ENCODE measurements at regions not wholly inside any gene's neighbourhood (a gene's known extent, or its start where the extent isn't known, plus 50 kb on each side); places are given as distances from the start of the nearest gene placed in this dataset.

DNA sequence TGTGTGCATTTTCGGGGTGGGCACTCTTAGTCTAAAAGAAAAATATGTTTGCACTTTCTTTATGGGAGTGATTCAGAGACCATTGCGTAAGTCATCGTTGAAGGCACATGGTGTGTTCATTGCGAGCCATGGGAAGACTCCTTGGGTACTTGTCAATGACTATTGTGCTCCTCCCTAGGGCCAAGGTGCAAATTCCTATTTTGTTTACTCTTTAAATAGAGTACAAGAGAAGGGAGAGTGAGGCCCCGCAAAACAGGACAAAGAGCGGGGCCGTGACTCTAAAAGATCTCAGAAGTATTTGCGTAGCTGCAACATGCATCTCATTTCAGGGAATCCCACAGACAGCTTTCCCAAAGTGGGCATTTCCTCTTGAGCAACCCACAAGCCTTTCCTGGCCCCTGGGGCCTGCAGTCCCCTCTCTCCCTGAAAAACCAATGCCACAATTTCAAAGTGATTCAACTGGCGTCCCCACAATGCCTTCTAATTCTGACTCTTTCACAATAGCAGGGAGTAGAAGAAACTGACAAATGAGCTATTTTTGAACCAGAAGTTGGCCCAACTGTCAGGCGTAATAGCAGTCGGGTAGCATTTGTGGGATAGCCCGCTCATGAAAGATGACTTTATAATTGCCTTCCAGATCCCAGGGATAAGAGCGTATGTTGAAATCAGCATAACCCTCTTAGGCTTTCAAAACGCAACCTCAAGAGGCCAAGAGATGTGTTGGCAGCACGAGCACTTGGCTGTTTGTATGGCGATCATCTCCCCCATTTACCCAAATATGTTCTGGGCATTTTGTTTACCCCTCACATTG, 277.9 kb upstream of the BMP2 start (continued):
- TF ChIP-seq GRHL1 (CRISPR knock-in tag; conservative IDR thresholded peaks at IDR 0.05): no peak
- TF ChIP-seq POGK (CRISPR knock-in tag; conservative IDR thresholded peaks at IDR 0.05): no peak
- TF ChIP-seq MIXL1 (CRISPR knock-in tag; IDR thresholded peaks at IDR 0.05): no peak
- TF ChIP-seq KAT2B (IDR thresholded peaks at IDR 0.05; ENCODE audit: borderline replicate concordance, low read depth, low read length): no peak
- TF ChIP-seq ETV6 (CRISPR knock-in tag; conservative IDR thresholded peaks at IDR 0.05): no peak
- TF ChIP-seq ARNTL (CRISPR knock-in tag; IDR thresholded peaks at IDR 0.05): no peak
- no peak for TF ChIP-seq CERS6 (CRISPR knock-in tag; IDR thresholded peaks at IDR 0.05)
- TF ChIP-seq, protein P1, sequence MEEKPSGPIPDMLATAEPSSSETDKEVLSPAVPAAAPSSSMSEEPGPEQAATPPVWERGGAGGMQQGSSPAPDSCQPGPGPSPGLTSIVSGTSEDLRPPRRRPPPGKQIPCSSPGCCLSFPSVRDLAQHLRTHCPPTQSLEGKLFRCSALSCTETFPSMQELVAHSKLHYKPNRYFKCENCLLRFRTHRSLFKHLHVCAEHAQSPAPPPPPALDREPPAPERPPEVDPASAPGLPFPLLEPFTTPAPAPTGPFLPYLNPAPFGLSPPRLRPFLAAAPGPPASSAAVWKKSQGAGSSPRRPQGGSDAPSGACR (CRISPR knock-in tag; IDR thresholded peaks at IDR 0.05): no peak
- TF ChIP-seq, protein P2, sequence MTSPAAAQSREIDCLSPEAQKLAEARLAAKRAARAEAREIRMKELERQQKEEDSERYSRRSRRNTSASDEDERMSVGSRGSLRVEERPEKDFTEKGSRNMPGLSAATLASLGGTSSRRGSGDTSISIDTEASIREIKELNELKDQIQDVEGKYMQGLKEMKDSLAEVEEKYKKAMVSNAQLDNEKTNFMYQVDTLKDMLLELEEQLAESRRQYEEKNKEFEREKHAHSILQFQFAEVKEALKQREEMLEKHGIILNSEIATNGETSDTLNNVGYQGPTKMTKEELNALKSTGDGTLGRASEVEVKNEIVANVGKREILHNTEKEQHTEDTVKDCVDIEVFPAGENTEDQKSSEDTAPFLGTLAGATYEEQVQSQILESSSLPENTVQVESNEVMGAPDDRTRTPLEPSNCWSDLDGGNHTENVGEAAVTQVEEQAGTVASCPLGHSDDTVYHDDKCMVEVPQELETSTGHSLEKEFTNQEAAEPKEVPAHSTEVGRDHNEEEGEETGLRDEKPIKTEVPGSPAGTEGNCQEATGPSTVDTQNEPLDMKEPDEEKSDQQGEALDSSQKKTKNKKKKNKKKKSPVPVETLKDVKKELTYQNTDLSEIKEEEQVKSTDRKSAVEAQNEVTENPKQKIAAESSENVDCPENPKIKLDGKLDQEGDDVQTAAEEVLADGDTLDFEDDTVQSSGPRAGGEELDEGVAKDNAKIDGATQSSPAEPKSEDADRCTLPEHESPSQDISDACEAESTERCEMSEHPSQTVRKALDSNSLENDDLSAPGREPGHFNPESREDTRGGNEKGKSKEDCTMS (CRISPR knock-in tag; conservative IDR thresholded peaks at IDR 0.05): no peak
- no peak for TF ChIP-seq ZNF12 (CRISPR knock-in tag; IDR thresholded peaks at IDR 0.05)
- TF ChIP-seq RFX3 (CRISPR knock-in tag; IDR thresholded peaks at IDR 0.05): no peak
- no peak for TF ChIP-seq ZNF260 (CRISPR knock-in tag; IDR thresholded peaks at IDR 0.05; ENCODE audit: borderline replicate concordance, low read depth)
- TF ChIP-seq CREB1 (IDR thresholded peaks at IDR 0.05): no peak
- no peak for TF ChIP-seq CREB1 (CRISPR knock-in tag; IDR thresholded peaks at IDR 0.05)
- no peak for TF ChIP-seq ZNF619 (CRISPR knock-in tag; IDR thresholded peaks at IDR 0.05)
- no peak for TF ChIP-seq MTA3 (CRISPR knock-in tag; IDR thresholded peaks at IDR 0.05)
- TF ChIP-seq ESRRA (CRISPR knock-in tag; IDR thresholded peaks at IDR 0.05; ENCODE audit: low read depth): no peak
- no peak for TF ChIP-seq ZFYVE20 (CRISPR knock-in tag; IDR thresholded peaks at IDR 0.05; ENCODE audit: borderline replicate concordance, low read depth)
- no peak for TF ChIP-seq GATAD1 (CRISPR knock-in tag; IDR thresholded peaks at IDR 0.05)
- TF ChIP-seq SAP130 (CRISPR knock-in tag; IDR thresholded peaks at IDR 0.05; ENCODE audit: low read depth): no peak
- no peak for TF ChIP-seq ZNF558 (CRISPR knock-in tag; IDR thresholded peaks at IDR 0.05; ENCODE audit: borderline replicate concordance)
- TF ChIP-seq ZSCAN25 (CRISPR knock-in tag; IDR thresholded peaks at IDR 0.05): no peak
- peak; percentile 81 for TF ChIP-seq HNF4A (CRISPR knock-in tag; IDR thresholded peaks at IDR 0.05)
- TF ChIP-seq ZNF777 (CRISPR knock-in tag; IDR thresholded peaks at IDR 0.05): no peak
